Fibroblast of lung (primary cell): ENCODE measurements at regions not wholly inside any gene's neighbourhood (a gene's known extent, or its start where the extent isn't known, plus 50 kb on each side); places are given as distances from the start of the nearest gene placed in this dataset.

ENCODE experiments used
- CTCF ChIP-seq, 2 donors: IDR thresholded peaks in 1 of 2; conservative IDR thresholded peaks in 1 of 2; 1 replicate in 1 of 2; 2 replicates in 1 of 2; pipeline ENCODE4 v1.5.1; 2011 to 2012; ENCODE audit warnings: low read length in 2 of 2, control low read depth in 1 of 2, inconsistent platforms in 1 of 2, low read depth in 1 of 2, mild to moderate bottlenecking in 1 of 2
- EZH2 ChIP-seq: IDR thresholded peaks from 2 replicates; pipeline ENCODE4 v1.5.1; 2012; ENCODE audit warnings: low read length, control low read depth, mild to moderate bottlenecking; ENCODE audit errors: missing control alignments

GRCh38 chr9:115341426-115341825 lies 223.5 kb upstream of the TNC start:
- TF ChIP-seq CTCF (conservative IDR thresholded peaks at IDR 0.05 in 1 of 2, IDR thresholded peaks at IDR 0.05 in 1 of 2; ENCODE audit: low read depth in 1 of 2, low read length in 2 of 2) (no peak), EZH2 (no peak)
